ENCODE measurements at regions not wholly inside any gene's neighbourhood (a gene's known extent, or its start where the extent isn't known, plus 50 kb on each side); places are given as distances from the start of the nearest gene placed in this dataset.

DNA sequence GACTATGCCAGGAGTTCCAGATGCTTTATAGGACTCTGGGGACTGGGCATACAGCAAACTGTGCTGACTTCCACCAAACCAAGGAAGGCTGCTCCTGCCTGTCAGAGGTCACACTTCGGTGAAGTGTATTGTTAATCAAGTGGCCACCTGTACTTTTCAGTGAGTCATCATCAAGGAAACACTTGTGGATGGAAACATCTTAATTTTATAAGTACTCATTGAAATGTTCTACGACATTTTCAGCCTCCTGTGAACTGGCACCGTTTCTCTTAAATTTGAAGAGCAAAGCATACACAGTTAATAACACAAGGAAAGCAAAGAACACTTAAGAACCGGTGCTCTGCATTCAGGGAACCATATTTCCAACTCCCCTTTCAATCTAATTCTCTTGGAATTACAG, 801.7 kb upstream of the DPPA4 start:
- DNase-seq, result peak; percentile 99

DNA sequence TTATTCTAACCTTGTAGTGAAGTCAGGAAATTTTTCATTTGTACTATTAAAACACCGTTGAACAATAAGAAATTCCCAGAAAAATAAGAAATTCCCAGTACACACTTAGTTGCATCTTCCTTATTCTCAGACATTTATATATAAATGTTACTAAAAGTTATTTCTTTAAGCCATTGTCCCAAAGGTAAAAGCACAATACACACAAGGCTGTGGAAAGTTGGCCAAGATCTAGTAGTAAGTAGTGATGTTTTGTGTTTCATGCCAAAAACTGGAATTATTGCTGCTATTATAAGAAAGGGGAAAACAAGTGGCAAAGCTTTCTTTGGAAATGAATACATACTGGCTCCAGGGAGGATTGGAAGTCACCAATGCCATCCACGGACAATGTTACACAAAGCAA, 802.5 kb upstream of the DPPA4 start:
- no peak for DNase-seq

DNA sequence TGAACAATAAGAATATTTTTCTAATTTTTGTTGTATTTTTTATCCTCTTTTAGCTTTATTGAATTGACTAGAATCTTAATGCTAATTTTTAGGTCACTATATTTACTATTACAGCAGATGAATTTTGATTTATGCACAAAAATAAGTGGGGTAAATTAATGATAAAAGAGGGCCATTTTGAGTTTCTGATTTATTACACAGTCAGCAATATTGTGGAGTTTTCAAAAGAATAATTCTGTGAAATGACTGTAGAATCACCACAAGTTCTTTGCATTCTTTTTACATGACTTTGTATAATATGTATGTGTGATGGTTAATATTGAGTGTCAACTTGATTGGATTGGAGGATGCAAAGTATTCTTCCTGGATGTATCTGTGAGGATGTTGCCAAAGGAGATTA, 812.4 kb upstream of the DPPA4 start:
- no peak for DNase-seq

DNA sequence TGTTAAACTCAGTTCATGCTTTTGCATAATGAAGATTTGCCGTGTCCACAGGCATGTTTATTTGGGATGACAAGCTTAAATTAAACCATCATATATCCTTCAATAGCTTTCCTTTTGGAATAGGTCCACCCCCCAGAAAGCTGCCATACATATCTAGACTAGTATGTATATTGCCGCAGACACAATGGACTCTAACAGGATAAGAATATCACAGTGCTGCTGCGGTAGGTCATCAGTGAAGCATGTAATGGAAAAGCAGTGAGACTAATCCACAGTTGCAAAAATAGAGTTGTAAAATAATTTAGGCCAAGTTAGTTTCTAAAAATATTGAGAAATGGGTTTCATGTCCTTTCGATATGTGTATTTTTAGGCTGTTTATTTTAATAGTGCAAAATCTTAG, 819.9 kb upstream of the DPPA4 start:
- DNase-seq, result no peak

DNA sequence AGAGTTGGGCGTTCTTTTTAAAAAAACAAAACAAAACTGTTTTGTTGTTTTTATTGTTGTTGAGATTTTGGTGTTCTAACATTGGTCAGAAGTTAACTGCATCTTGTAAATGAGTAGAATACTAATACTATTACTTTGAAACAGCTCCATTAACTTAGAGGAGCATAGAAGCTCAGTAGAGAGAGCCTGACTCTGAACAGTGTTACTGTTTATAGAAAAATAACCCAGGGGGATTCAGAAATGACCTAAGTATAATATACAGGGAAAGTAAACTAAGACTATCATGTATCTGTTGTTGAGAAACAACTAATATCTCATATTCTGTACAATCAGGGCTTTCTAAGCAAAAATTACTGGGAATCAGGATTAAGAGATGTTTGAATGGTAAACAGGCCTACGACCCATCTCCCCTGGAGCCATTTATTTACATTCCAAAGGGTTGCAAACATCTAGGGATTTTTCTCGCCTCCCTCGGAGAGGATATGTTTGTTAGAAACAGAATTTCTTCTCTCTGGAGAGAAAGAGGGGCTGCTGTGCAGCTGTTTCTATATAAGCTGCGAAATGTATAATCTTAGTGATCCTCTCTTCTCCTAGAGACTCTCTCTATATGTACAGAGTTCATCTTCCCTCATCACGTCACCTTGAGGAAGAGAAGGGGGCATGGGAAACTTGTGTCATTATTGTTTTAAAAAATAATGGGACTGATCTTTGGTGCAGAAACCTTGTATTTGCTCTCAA, 827.5 kb upstream of the DPPA4 start:
- DNase-seq, result no peak

DNA sequence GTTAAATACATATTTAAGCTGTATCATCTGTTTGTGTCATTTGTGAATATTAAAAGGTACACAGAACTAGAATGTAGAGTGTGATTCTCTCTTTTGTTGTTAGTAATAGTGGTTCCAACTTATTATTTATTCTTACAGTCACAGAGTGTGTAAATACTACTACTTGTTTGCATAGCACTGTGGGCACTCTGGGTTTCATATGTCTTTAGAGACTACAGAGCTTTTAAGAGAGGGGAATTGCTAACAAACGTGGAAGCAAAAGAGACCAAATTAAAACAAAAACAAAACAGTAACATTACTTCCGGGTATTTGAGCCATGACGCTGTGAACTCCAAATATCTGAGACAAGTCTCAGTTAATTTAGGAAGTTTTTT, 828.0 kb upstream of the DPPA4 start:
- DNase-seq, result no peak

DNA sequence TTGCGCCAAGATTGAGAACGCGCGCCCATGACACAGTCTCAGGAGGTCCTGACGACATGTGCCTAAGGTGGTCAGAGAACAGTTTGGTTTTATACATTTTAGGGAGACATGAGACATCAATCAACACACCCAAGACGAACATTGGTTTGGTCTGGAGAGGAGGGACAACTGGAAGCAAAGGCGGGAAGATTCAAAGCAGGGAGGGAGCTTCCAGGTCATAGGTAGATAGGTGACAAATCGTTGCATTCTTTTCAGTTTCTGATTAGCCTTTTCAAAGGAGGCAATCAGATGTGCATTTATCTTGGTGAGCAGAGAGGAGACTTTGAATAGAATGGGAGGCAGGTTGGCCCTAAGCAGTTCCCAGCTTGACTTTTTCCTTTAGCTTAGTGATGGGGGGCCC, 828.4 kb upstream of the DPPA4 start:
- DNase-seq, result no peak

DNA sequence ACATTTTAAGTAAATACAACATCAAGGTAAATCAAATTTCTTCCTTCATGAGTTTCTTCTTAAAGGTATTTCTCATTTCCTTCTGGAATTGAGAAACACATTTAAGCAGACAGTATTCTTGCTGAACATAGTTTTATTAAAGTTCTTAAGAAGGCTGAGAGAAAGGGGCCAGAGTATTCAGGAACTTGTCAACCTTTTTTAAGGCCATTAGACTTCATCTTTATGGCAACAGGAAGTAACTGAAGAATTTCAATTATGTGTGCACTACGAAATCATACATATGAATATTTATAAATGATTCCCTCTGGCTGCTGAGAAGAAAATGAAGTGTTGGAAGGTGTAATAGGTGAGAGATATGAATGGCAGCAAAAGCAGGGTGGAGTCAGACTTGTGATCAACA, 829.4 kb upstream of the DPPA4 start:
- no peak for DNase-seq

DNA sequence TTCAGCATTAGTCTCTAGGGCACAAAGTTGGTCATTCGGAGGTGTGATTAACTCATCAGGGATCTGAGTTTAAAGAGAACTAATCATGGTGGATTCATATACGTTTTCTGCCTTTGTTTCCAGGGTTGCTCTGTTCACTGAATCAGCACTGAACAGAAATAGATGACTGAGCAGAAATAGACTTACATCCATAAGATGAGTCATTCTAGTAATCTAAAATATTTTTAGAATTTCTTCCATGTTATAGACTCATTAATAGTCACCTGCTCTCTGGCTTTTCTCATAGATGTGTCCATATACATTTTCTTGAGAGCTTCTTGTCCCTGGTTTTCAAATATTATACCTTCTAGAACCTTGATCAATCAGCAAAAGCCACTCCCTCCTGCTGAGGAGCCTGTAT, 837.6 kb upstream of the DPPA4 start:
- DNase-seq, result no peak

DNA sequence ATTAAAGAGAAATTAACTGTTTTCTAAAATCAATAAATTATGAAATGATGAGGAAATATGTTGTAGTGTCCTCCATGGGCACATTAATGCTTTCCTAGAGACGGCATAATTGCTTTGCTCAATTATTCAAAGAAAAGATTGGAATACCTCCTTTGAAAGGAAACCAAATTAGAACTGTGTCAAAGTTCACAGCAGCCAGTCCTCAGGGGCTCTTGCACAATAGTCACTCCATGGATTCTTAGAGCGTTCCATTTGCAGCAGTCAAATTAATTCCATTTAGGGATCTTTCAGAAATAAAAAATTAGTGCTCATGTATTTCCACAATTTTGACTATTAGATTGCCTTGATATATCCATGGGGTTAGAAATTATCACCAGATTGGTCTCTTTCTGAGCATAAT, 841.6 kb upstream of the DPPA4 start:
- DNase-seq, result no peak

DNA sequence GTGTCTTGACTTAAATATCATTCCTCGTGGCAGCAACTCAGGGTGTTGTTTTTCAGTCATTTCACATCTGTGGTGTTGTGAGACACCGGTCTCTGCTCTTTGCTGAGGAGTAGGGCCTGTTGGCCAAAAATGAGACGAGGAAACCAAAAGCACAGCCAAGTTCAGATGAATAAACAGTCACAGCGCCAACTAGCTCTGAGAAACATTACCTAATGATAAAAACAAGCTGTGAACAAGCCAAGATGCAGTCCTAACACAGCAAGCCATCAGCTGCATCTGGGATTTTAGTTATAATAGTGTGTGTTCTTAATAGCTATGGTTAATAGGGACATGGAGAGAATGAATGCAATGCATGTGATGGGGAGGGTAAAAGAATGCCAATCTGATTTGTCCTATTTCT, 843.4 kb upstream of the DPPA4 start:
- DNase-seq, result no peak

DNA sequence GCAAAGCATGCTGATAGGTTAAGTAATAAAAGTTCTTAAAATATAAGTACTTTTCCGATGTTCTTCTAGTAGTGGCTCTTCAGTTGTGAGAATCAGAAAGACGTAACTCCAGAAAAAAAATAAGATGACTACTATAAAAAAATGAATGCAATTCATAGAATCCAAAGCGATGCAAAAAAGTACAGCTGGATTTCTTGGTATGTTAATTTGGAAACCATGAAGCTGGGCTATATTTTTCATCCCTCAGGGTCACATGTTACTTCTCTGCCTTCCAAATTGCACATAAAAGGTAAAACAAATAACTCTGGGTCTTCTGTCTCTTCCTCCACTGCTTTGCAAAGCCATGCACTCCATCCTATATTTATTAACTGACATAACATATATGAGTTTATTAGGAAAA, 843.9 kb upstream of the DPPA4 start:
- no peak for DNase-seq

DNA sequence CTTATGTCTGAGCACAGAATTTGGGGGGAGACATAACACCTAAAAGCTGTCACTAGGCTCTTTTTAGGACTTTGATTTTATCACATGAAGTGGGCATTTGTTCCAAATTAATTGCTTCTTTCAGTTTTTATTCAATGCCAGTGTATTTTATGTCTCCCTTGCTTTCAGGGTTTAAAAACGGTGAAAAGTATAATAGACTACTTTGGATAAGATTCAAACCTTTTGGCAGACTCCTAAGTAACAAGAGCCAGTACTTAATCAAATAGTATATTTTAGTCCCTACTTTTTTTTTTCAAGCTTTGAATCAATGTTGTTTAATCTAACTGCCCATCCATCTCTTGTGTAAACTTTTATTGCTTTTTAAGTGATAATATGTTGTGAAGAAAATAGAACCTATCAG, 847.2 kb upstream of the DPPA4 start:
- DNase-seq, result no peak

DNA sequence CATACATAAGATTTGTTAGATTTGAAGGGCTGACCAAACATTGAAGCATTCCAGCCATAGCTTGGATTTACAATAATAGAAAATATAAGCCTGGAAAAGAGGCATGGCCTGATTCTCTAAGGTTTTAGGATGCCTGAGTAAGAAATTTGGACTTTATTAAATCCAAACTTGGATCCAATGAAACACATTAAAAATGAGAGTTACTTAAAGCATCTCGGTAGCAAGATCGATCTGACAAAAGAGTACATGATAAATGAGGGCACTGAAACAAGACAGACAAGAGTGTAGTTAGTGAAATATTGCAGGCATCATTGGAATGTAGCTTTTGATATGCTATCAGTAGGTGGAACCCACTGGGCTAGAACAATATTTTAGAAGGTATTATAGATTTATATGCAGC, 855.7 kb upstream of the DPPA4 start:
- no peak for DNase-seq

DNA sequence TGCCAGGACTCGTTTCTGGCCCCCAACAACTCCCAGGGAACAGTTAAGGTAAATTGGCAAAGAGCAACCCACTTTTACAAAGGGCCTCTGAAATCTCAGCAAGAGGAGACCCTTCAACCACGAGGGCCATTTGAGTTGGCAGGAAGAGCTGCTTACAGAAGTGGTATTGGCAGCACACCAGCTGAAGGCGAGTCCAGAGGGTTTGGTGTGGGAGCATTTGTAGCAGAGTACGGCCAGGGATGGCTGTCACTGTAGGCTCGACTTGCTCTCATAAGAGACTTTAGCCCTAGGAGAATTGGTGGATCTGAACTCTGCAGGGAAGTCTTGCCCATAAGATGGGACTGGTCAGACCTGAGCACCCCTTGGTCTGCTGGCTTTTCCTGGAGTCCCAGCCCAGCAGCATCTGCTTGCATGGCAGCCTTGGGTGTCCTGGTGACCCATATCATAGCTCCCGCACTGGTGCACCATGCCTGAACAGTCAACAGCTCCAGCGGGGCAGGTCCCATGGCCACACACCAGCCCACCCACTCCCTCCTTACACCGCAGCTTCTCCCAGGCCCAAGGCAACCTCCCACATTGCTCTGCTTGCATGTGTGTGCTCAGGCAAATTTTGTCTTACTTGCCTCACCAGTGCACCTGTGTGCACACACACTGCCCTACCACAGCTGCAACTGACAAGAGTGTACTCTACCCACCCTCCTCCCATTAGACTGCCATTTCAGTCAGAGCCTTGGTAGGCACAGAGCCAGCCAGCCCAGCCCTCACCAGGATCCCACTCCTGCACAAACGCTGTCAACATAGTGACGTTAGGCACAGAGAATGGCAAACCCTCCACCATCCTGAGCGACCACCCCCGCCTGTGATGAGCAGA, 861.6 kb upstream of the DPPA4 start:
- no peak for DNase-seq

DNA sequence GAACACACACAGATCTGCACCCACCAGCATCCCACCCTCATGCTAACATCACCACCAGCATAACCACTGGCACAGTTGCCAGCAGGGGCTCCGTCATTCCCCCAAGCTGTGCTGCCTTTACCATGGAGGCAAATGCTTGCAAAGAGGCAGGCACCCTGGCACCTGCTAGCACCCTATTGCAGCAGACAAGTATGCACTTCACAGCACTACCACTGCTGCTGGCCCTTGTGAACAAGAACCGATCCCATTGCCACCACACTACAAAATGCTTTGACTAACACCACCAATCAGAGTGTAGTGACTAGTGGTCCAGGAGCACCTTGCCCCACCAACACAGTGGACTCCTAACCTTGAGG, 862.2 kb upstream of the DPPA4 start:
- DNase-seq, result no peak

DNA sequence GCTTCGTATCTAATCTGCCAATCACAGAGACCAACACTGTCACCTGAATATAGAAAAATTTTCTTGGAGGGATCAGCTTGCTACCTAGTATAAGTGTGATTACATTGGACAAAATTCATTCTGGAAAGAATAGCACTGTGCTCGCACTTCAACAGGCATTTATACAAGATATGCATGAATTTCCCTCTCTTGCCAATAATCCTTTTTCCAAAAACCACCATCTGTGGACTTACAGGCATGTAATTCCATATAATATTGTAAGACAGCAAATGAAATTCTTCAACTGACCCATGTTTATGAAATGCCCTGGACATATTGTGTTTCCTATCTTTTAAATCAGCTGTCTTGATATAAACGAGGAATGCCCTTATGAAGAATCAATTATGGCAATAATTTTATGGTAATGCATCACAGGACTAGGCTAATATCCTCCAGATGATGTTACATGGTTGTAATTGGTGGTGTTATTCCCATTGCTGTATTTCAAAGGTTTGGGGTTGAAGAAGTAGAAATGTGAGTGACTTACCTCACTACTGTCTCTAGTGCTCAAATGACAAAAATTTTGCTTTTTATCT, 861.4 kb upstream of the NECTIN3 start:
- no peak for DNase-seq

DNA sequence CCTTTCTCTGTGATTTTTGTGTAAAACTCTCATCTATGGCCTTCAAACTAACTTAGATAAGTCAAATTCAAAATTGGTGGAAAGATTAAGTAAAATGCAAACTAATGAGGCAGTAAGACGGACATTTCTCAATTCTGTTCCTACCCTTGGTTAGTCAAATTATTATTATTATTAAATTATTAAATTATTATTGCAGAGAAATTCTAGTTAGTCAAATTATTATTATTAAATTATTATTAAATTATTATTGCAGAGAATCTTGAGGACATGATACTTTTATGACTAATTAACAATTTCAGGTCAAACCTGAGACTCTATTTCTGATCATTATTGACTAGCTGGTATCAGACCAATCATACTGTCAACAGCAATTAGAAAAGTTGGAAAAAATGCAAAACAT, 845.0 kb upstream of the NECTIN3 start:
- no peak for DNase-seq

DNA sequence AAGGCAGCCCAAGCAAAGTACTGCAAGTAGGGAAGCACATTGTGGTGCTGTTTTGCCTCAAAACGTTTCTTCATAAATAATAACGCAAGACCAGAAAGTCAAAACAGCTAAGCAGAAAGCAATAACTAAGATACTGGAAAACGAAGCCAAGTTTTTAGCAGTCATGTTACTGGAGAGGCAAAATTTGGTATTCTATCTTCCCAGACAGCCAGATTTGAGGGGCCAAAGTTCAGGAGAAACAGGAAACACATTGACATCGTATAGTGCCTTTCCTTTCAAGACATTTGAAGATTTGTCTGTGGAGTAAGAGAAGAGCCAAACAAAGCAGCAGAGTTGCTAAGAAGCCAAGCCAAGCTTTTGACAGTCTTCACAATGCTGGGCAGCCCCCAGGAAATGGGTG, 843.6 kb upstream of the NECTIN3 start:
- no peak for DNase-seq

DNA sequence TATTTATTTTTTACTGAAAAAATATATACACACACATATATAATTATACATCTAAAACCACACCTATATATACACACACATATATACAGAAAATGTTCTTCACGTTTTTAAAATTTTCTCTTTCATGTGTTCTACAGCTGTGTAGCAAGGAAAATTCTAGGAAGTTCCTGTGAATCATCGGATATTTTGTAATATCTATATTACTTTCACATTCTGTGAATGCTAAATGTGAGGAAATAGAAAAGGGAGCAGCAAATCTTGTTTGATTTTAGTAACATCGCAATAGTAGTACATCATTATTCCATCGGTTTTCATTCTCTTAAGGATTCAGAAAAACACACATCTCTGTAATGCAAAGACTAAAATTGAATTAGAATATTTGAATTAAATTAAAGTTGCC, 836.8 kb upstream of the NECTIN3 start:
- no peak for DNase-seq

DNA sequence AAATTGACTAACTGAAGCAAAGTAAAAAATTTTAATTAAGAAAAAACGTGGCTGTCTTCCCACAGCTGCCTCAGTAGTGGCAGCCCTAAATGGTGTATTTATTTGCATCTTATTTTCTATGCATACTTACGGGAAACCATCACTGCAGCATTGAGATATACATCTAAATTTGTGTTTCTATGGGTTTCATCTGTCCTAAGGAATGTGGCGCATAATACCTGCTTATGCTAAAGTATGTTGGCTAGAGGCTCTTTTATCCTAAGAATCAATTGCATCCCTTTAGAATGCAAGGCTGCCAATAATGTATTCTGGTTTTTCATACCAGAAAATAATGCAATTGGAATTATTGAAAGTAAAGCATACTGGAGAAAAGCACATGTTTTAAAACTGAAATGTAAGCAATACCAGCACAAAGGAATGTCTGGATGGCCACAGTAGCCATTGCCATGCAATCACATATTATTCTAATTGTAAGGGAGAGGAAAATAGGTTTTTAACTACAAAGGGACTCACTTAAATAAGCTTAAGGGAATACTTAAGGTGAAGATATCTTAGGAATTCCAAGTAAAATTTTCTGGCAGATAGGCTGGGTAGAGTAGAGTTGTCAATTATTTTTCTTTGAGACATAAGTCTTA, 834.5 kb upstream of the NECTIN3 start:
- no peak for DNase-seq

DNA sequence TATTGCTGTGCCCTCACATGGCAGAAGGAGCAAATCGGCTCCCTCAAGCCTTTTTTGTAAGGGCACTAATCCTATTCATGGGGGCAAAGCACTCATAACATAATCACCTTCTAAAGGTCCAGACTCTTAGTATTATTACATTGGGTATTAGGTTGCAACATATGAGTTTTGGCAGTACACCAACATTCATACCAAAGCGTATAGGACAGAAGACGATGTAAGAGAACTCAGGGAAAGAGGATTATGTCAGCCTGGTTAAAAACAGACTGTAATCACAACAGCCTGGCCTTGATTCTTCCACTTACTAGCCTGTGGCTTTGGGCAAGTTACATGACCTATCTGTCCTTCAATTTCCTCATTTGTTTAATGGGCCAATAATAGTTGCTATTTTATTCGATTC, 828.5 kb upstream of the NECTIN3 start:
- DNase-seq, result peak; percentile 98

DNA sequence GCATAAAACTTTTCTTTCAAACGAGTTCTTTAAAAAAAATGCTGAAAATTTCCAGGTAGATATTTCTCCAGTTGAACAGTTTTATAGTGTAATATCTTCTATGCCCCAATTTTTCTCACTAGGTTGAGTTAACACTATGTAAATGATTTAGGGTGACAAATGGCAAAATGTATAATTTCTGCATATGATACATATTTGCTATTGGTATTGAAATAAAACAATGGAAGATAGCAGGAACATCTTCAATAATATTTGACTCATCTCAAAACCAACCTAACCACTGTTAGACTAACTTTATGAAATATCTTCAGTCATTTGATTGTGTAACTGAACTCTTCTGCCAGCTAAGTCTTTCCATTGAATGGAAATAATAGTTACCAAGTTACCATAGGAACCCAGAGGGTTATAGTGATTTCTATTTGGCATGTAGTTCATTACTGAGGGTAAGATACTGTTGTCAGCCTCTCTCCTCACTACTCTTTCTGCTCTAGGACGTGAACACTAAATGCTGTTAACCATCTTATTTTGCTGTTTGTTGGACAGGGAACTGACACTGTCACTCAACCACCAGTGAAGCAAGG, 824.7 kb upstream of the NECTIN3 start:
- DNase-seq, result no peak

DNA sequence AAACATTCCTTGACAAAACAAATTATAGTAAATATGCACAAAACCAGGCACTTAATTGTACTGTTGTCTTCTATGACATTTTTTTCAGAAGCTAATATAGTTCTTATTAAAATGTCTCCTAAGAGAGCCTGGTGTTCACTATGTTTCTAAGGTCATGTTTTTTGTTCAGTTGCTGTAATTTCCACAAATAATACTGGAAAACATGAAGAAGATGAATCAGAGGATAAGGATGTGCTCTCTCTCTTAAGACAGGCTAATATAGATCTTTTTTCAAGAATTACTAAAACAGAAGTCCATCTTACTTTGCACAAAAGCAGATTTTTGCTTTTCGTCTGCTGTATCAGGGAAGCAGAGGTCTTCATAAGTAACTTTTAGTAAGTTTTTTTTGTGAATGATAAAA, 823.0 kb upstream of the NECTIN3 start:
- DNase-seq, result no peak

Data from NCI-H524 treated with DMSO at 0.1 percent for 48 hours (cell line).